H1 (cell line): ENCODE measurements at regions not wholly inside any gene's neighbourhood (a gene's known extent, or its start where the extent isn't known, plus 50 kb on each side); places are given as distances from the start of the nearest gene placed in this dataset.
A peak's percentile ranks its signal among the peaks of the same experiment; 100 is the strongest.

Experiments
- CTCF ChIA-PET: fragments of 300-600 bp; sonication (Branson Sonifier 250); formaldehyde crosslinking; loops from one replicate; lab custom pipeline; 2021; ENCODE audit not compliant: partially characterized antibody; lab: Charles Lee
- POLR2A ChIA-PET: fragments of 300-600 bp; sonication (Branson Sonifier 250); formaldehyde crosslinking; loops from one replicate; lab custom pipeline; 2021; ENCODE audit warnings: inconsistent platforms; ENCODE audit not compliant: partially characterized antibody; lab: Charles Lee
- DNase-seq, 2 experiments: peaks; one replicate each; pipeline versions ENCODE4 v3.0.0 to v3.0.0-alpha.2; 2010 to 2022; ENCODE audit warnings: low spot score in 2 of 2, low read depth in 1 of 2, mixed read lengths in 1 of 2
- FAIRE-seq: peaks from 2 replicates; lab custom pipeline; 2011; peaks lifted over from hg19 to GRCh38; lab: Jason Lieb, UNC
- H2AFZ ChIP-seq: 2 replicates; pipeline ENCODE4 v1.8.1; 2012; ENCODE audit warnings: low read length, inconsistent platforms
- H2AK5ac ChIP-seq: 2 replicates; pipeline ENCODE4 v1.6.1; 2013; ENCODE audit warnings: low read depth, low read length
- H2BK120ac ChIP-seq: replicated peaks from 2 replicates; pipeline ENCODE3; 2013; ENCODE audit warnings: low read depth, low read length, inconsistent platforms
- H2BK12ac ChIP-seq: 2 replicates; pipeline ENCODE4 v1.6.1; 2013; ENCODE audit warnings: low read depth, low read length
- H2BK15ac ChIP-seq: 2 replicates; pipeline ENCODE4 v1.6.1; 2013; ENCODE audit warnings: low read length
- H2BK20ac ChIP-seq: 2 replicates; pipeline ENCODE4 v1.6.1; 2013; ENCODE audit warnings: low read length
- H2BK5ac ChIP-seq: 2 replicates; pipeline ENCODE4 v1.6.1; 2013; ENCODE audit warnings: low read depth, low read length
- H3K14ac ChIP-seq: 2 replicates; pipeline ENCODE4 v1.6.1; 2013; ENCODE audit warnings: inconsistent platforms; ENCODE audit not compliant: insufficient read length
- H3K18ac ChIP-seq: 2 replicates; pipeline ENCODE4 v1.6.1; 2013; ENCODE audit warnings: low read length; ENCODE audit errors: extremely low read depth
- H3K23ac ChIP-seq: 2 replicates; pipeline ENCODE4 v1.6.1; 2013; ENCODE audit warnings: inconsistent platforms; ENCODE audit not compliant: insufficient read length
- H3K23me2 ChIP-seq: 2 replicates; pipeline ENCODE4 v1.6.1; 2013; ENCODE audit warnings: low read depth, low read length
- H3K27ac ChIP-seq: 2 replicates; pipeline ENCODE4 v1.6.1; 2011; ENCODE audit warnings: low read depth, low read length, inconsistent platforms
- H3K27me3 ChIP-seq, 4 experiments: replicated peaks in 1 of 4; 1 replicate in 1 of 4; 2 replicates in 3 of 4; pipeline versions ENCODE4 v1.6.1 to v1.8.1; 2011 to 2013; ENCODE audit warnings: low read length in 3 of 4, mild to moderate bottlenecking in 3 of 4, inconsistent platforms in 2 of 4, mixed read lengths in 2 of 4, moderate library complexity in 1 of 4; ENCODE audit not compliant: control insufficient read depth in 3 of 4, insufficient read depth in 3 of 4; ENCODE audit errors: extremely low read depth in 1 of 4
- H3K36me3 ChIP-seq, 4 experiments: 2 replicates each; pipeline versions ENCODE4 v1.6.1 to v1.8.1; 2011 to 2013; ENCODE audit warnings: mild to moderate bottlenecking in 4 of 4, low read length in 3 of 4, moderate library complexity in 2 of 4, control low read depth in 1 of 4, inconsistent platforms in 1 of 4; ENCODE audit not compliant: insufficient read depth in 4 of 4, control insufficient read depth in 2 of 4
- H3K4ac ChIP-seq: replicated peaks from 2 replicates; pipeline ENCODE3; 2013; ENCODE audit warnings: low read length, low read depth, mixed read lengths, inconsistent platforms; ENCODE audit not compliant: insufficient read length
- H3K4me1 ChIP-seq, 4 experiments: replicated peaks in 1 of 4; 1 replicate in 1 of 4; 2 replicates in 3 of 4; pipeline versions ENCODE4 v1.6.1 to v1.8.1; 2011 to 2013; ENCODE audit warnings: low read length in 3 of 4, inconsistent platforms in 2 of 4, mixed read lengths in 1 of 4; ENCODE audit not compliant: insufficient read depth in 4 of 4, control insufficient read depth in 3 of 4
- H3K4me2 ChIP-seq, 2 experiments: 2 replicates each; pipeline versions ENCODE4 v1.6.1 to v1.8.1; 2011 to 2013; ENCODE audit warnings: low read depth in 2 of 2, low read length in 2 of 2, control low read depth in 1 of 2, inconsistent platforms in 1 of 2, mild to moderate bottlenecking in 1 of 2; ENCODE audit not compliant: insufficient read depth in 1 of 2
- H3K4me3 ChIP-seq, 4 experiments: fragments of 200-600, 300-600 bp in 1 of 4; sonication (generic), shearing (Covaris generic), sonication (Bioruptor Twin) in 1 of 4; 2 replicates each; pipeline versions ENCODE4 v1.5.1 to v1.8.1; 2011 to 2016; ENCODE audit warnings: low read length in 4 of 4, low read depth in 3 of 4, control low read depth in 2 of 4, inconsistent platforms in 2 of 4, mild to moderate bottlenecking in 2 of 4, mixed read lengths in 1 of 4, moderate library complexity in 1 of 4; ENCODE audit not compliant: insufficient read depth in 2 of 4; ENCODE audit errors: extremely low read depth in 1 of 4
- H3K56ac ChIP-seq: replicated peaks from 2 replicates; pipeline ENCODE3; 2013; ENCODE audit warnings: low read depth, mild to moderate bottlenecking, mixed read lengths, low read length, inconsistent platforms; ENCODE audit not compliant: insufficient read length
- H3K79me1 ChIP-seq: 2 replicates; pipeline ENCODE4 v1.6.1; 2013; ENCODE audit warnings: low read depth, low read length, control low read depth
- H3K79me2 ChIP-seq, 2 experiments: 2 replicates each; pipeline versions ENCODE4 v1.6.1 to v1.8.1; 2012 to 2013; ENCODE audit warnings: low read length in 2 of 2, mild to moderate bottlenecking in 2 of 2, inconsistent platforms in 1 of 2; ENCODE audit not compliant: insufficient read depth in 2 of 2, control insufficient read depth in 1 of 2
- H3K9ac ChIP-seq, 4 experiments: replicated peaks in 1 of 4; 1 replicate in 1 of 4; 2 replicates in 3 of 4; pipeline versions ENCODE4 v1.6.1 to v1.8.1; 2011 to 2013; ENCODE audit warnings: low read depth in 3 of 4, low read length in 3 of 4, control low read depth in 2 of 4, mild to moderate bottlenecking in 2 of 4, moderate library complexity in 2 of 4, inconsistent platforms in 1 of 4; ENCODE audit errors: extremely low read depth in 1 of 4
- H3K9me3 ChIP-seq, 2 experiments: 2 replicates each; pipeline versions ENCODE4 v1.6.1 to v1.8.1; 2012 to 2013; ENCODE audit warnings: mild to moderate bottlenecking in 2 of 2, moderate library complexity in 2 of 2, control low read depth in 1 of 2, inconsistent platforms in 1 of 2, low read depth in 1 of 2, low read length in 1 of 2, mixed read lengths in 1 of 2; ENCODE audit not compliant: insufficient read depth in 2 of 2
- H4K20me1 ChIP-seq, 2 experiments: replicated peaks in 1 of 2; 2 replicates each; pipeline versions ENCODE3 to v1.8.1; 2011 to 2013; ENCODE audit warnings: inconsistent platforms in 2 of 2, low read length in 2 of 2, mild to moderate bottlenecking in 1 of 2; ENCODE audit not compliant: insufficient read depth in 2 of 2, control insufficient read depth in 1 of 2
- H4K5ac ChIP-seq: 2 replicates; pipeline ENCODE4 v1.6.1; 2013; ENCODE audit warnings: low read length, low read depth, mixed read lengths, inconsistent platforms; ENCODE audit not compliant: insufficient read length
- H4K8ac ChIP-seq: 2 replicates; pipeline ENCODE4 v1.8.0; 2013; ENCODE audit warnings: mild to moderate bottlenecking, moderate library complexity, low read length, inconsistent platforms; ENCODE audit not compliant: insufficient read depth; ENCODE audit errors: extremely low read depth
- H4K91ac ChIP-seq: replicated peaks from 2 replicates; pipeline ENCODE3; 2013; ENCODE audit warnings: low read length, mixed read lengths, inconsistent platforms; ENCODE audit not compliant: insufficient read length
- EP300 ChIP-seq, 2 experiments: IDR thresholded peaks; 1 replicate in 1 of 2; 2 replicates in 1 of 2; pipeline ENCODE4 v1.6.1; 2011 to 2012; ENCODE audit warnings: low read depth in 2 of 2, low read length in 2 of 2, mild to moderate bottlenecking in 2 of 2, borderline replicate concordance in 1 of 2, inconsistent platforms in 1 of 2, moderate library complexity in 1 of 2
- GABPA ChIP-seq: IDR thresholded peaks from 2 replicates; pipeline ENCODE4 v1.6.1; 2011; ENCODE audit warnings: mild to moderate bottlenecking, low read length, moderate library complexity, borderline replicate concordance; ENCODE audit not compliant: insufficient read depth
- HDAC2 ChIP-seq, 2 experiments: fragments of 300-600 bp in 1 of 2; sonication (generic) in 1 of 2; IDR thresholded peaks; 2 replicates each; pipeline ENCODE4 v1.6.1; 2011 to 2012; ENCODE audit warnings: low read depth in 2 of 2, low read length in 2 of 2, mild to moderate bottlenecking in 2 of 2, moderate library complexity in 2 of 2, borderline replicate concordance in 1 of 2, inconsistent platforms in 1 of 2
- POLR2AphosphoS5 ChIP-seq: IDR thresholded peaks from 2 replicates; pipeline ENCODE4 v1.6.1; 2011; ENCODE audit warnings: low read depth, low read length
- TCF12 ChIP-seq: IDR thresholded peaks from 2 replicates; pipeline ENCODE4 v1.6.1; 2011; ENCODE audit warnings: low read depth, mild to moderate bottlenecking, low read length
- WGBS, 2 experiments: shearing (Covaris generic) in 1 of 2; methylation state at CpG; one replicate each; pipeline versions ENCODE4 v1.1.6 to v1.1.7; 2013 to 2015; ENCODE audit warnings: low lambda C conversion rate in 2 of 2, mixed read lengths in 2 of 2, inconsistent platforms in 1 of 2, low coverage in 1 of 2, missing lambda C conversion rate in 1 of 2; ENCODE audit not compliant: insufficient replicate concordance in 2 of 2, insufficient coverage in 1 of 2, insufficient read length in 1 of 2; ENCODE audit errors: extremely low coverage in 1 of 2, missing lambda C conversion rate in 1 of 2; 5-methylcytosine and 5-hydroxymethylcytosine counted together

- Histone ChIP-seq H2BK120ac (no peak overlapping the region), H3K4me2 (peak overlapping the region; percentile 0 to 45; a peak in 1 of 4 replicates), H3K9me3 (peaks cover 0 to 5% of the 10 kb centered on the region in 2 experiments; a peak in 1 of 4 replicates), H2BK15ac (no peak overlapping the region), H4K91ac (no peak overlapping the region), H3K23ac (no peak overlapping the region), H3K4me1 (peaks cover 3 to 24% (median 14%) of the 10 kb centered on the region in 4 experiments; a peak in 6 of 7 replicates), H3K27ac (no peak overlapping the region), H4K20me1 (no peaks in the 10 kb centered on the region), H3K79me1 (no peaks in the 10 kb centered on the region), H3K4me3 (peak overlapping the region in 1 of 4 experiments; percentile 23; a peak in 1 of 8 replicates), H2BK5ac (no peak overlapping the region), H3K14ac (no peak overlapping the region), H3K23me2 (no peaks in the 10 kb centered on the region), H3K4ac (no peak overlapping the region), H3K18ac (no peak overlapping the region), H4K8ac (no peak overlapping the region), H2AFZ (no peak overlapping the region), H3K79me2 (no peaks in the 10 kb centered on the region), H4K5ac (no peak overlapping the region), H3K56ac (no peak overlapping the region), H2BK12ac (no peak overlapping the region), H3K27me3 (no peaks in the 10 kb centered on the region), H3K9ac (no peak overlapping the region), H2AK5ac (no peak overlapping the region), H2BK20ac (no peak overlapping the region), H3K36me3 (no peaks in the 10 kb centered on the region)
- FAIRE-seq (peak; percentile 48), DNase-seq (no peak)
- ChIA-PET CTCF (no interaction called here), POLR2A (interaction anchor here (1.4 to 3.9 kb wide), 3 partner anchors 13 to 62 kb away, joined by 3 to 29 read pairs (median 9); partner anchors contain the start of gene ADAMTS19)
- WGBS, 2 experiments = 0% methylated on average over 1 of the region's 1 CpG; no CpG with 5 or more reads in 1 of the 2 experiments
- TF ChIP-seq GABPA = no peak
- TF ChIP-seq TCF12 = no peak
- TF ChIP-seq POLR2AphosphoS5 = no peak
- TF ChIP-seq HDAC2 (IDR thresholded peaks at IDR 0.05; ENCODE audit: borderline replicate concordance in 1 of 2, low read depth in 2 of 2, low read length in 2 of 2) = 0 out of 4 replicates have a peak, but pooled peaks of 1 of the 2 experiments have one; percentile 32
- TF ChIP-seq EP300 (IDR thresholded peaks at IDR 0.05; ENCODE audit: borderline replicate concordance in 1 of 2, low read depth in 2 of 2, low read length in 2 of 2) = no peak
These were observed 61.9 kb upstream of the ADAMTS19 start for GRCh38 chr5:129398026-129398678.
